HG02852 (cell line): ENCODE measurements at regions not wholly inside any gene's neighbourhood (a gene's known extent, or its start where the extent isn't known, plus 50 kb on each side); places are given as distances from the start of the nearest gene placed in this dataset.
A peak's percentile ranks its signal among the peaks of the same experiment; 100 is the strongest.

Experiments used
- ATAC-seq: cut with Tn5 transposase; IDR thresholded peaks from one replicate; pipeline ENCODE4 v1.9.1; 2021; ENCODE audit warnings: mild to moderate bottlenecking, moderate library complexity; ENCODE audit not compliant: unreplicated experiment

GRCh38 chr6:53744321-53744720, 50.5 kb upstream of the LRRC1 start:
- no peak for ATAC-seq

GRCh38 chr6:53741034-53741823, 53.6 kb upstream of the LRRC1 start:
- no peak for ATAC-seq

GRCh38 chr6:53737746-53738145, 57.1 kb upstream of the LRRC1 start:
- ATAC-seq = no peak

- no peak for ATAC-seq
Observed at GRCh38 chr6:53735896-53736295, 58.9 kb upstream of the LRRC1 start.

GRCh38 chr6:53734473-53735299, 60.1 kb upstream of the LRRC1 start:
- peak; percentile 63 for ATAC-seq

GRCh38 chr6:53731866-53732636, 62.8 kb upstream of the LRRC1 start:
- ATAC-seq = no peak

GRCh38 chr6:53730767-53731166, 64.0 kb upstream of the LRRC1 start:
- no peak for ATAC-seq

- peak; percentile 40 for ATAC-seq
Observed at GRCh38 chr6:53728570-53729194, 63.1 kb upstream of the KLHL31 start.

GRCh38 chr6:53727748-53728147, 62.2 kb upstream of the KLHL31 start:
- ATAC-seq = no peak

GRCh38 chr6:53725791-53726575, 60.4 kb upstream of the KLHL31 start:
- peak; percentile 92 for ATAC-seq

GRCh38 chr6:53724501-53724900, 58.9 kb upstream of the KLHL31 start:
- ATAC-seq = no peak

- no peak for ATAC-seq
Observed at GRCh38 chr6:53723331-53723730, 57.8 kb upstream of the KLHL31 start.

- ATAC-seq = no peak
Observed at GRCh38 chr6:53721766-53722165, 56.2 kb upstream of the KLHL31 start.

GRCh38 chr6:53718597-53719460, 53.3 kb upstream of the KLHL31 start:
- ATAC-seq = peak; percentile 97

- no peak for ATAC-seq
Observed at GRCh38 chr6:53717566-53717965, 52.0 kb upstream of the KLHL31 start.

GRCh38 chr6:53715434-53715833, 49.9 kb upstream of the KLHL31 start:
- ATAC-seq = no peak
